Activated naive CD4-positive, alpha-beta T cell treated with anti-CD3 and anti-CD28 coated beads, Interleukin-2, amount 10 ng/mL, durations not matched to agents 7 days and 5 days (primary cell): ENCODE measurements at regions not wholly inside any gene's neighbourhood (a gene's known extent, or its start where the extent isn't known, plus 50 kb on each side); places are given as distances from the start of the nearest gene placed in this dataset.
"Not testable (repeated sequence)": the region's sequence is repeated elsewhere in the genome, so short reads cannot be mapped to it uniquely, and the experiment has no call there.

Experiments
- CTCF ChIA-PET: fragments of 350-600 bp; sonication (Branson Sonifier 250); formaldehyde crosslinking; loops from one replicate; lab custom pipeline; 2021; ENCODE audit warnings: antibody characterized with exemption; lab: Charles Lee
- DNase-seq: peaks from one replicate; pipeline ENCODE4 v3.0.0-alpha.2; 2020
- H3K27ac Mint-ChIP-seq: one replicate; pipeline ENCODE4 v1.8.0; 2021; ENCODE audit warnings: mild to moderate bottlenecking, moderate library complexity, mixed read lengths
- H3K27me3 Mint-ChIP-seq: one replicate; pipeline ENCODE4 v1.8.0; 2021; ENCODE audit warnings: mild to moderate bottlenecking, mixed read lengths
- H3K36me3 Mint-ChIP-seq: one replicate; pipeline ENCODE4 v1.8.0; 2021; ENCODE audit warnings: mixed read lengths
- H3K4me1 Mint-ChIP-seq: one replicate; pipeline ENCODE4 v1.8.0; 2021; ENCODE audit warnings: mixed read lengths
- H3K4me3 Mint-ChIP-seq: one replicate; pipeline ENCODE4 v1.8.0; 2021; ENCODE audit warnings: mild to moderate bottlenecking, moderate library complexity, mixed read lengths
- H3K9me3 Mint-ChIP-seq: one replicate; pipeline ENCODE4 v1.8.0; 2021; ENCODE audit warnings: mixed read lengths

DNA sequence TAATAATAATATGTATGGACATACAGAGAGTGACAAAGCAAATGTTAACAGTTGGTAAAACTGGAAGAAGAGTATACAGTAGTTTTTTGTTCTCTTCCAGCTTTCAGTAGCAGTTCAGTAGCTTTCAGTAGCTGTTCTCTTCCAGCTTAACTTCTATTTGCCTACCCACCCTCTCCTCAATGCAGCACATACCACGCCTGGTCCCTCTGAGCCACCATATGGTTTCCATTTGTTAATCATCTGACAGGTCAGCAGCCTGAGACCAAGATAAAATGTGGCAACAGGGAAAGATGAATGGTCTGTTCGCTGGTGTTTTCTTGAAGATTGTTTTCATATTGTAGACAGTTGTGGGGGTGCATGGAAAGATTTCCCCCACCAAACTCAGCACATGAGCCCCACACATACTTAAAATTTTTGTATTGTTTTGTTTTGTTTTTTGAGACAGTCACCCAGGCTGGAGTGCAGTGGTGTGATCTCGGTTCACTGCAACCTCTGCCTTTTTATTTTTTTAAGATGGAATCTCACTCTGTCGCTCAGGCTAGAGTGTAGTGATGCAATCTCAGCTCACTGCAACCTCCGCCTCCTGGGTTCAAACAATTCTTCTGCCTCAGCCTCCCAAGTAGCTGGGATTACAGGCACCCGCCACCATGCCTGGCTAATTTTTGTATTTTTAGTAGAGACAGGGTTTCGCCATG, 56.8 kb downstream of the ATP6V0E2 start:
- H3K4me1 Mint-ChIP-seq, H3K27ac Mint-ChIP-seq, DNase-seq, H3K9me3 Mint-ChIP-seq, H3K4me3 Mint-ChIP-seq, CTCF ChIA-PET, H3K27me3 Mint-ChIP-seq, H3K36me3 Mint-ChIP-seq: not testable (repeated sequence)

DNA sequence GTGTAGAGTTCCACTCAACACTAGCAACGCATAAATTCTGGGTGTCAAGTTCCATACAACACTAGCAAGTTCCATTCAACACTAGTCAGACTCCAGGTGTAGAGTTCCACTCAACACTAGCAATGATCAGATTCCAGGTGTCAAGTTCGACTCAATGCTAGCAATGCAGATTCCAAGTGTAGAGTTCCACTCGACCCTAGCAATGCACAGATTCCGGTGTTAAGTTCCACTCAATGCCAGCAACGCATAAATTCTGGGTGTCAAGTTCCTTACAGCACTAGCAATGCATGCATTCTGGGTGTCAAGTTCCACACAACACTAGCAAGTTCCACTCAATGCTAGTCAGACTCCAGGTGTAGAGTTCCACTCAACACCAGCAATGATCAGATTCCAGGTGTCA, 60.0 kb downstream of the ATP6V0E2 start:
- H3K4me1 Mint-ChIP-seq, H3K4me3 Mint-ChIP-seq, H3K36me3 Mint-ChIP-seq, H3K27me3 Mint-ChIP-seq, H3K27ac Mint-ChIP-seq, H3K9me3 Mint-ChIP-seq, DNase-seq, CTCF ChIA-PET: not testable (repeated sequence)

DNA sequence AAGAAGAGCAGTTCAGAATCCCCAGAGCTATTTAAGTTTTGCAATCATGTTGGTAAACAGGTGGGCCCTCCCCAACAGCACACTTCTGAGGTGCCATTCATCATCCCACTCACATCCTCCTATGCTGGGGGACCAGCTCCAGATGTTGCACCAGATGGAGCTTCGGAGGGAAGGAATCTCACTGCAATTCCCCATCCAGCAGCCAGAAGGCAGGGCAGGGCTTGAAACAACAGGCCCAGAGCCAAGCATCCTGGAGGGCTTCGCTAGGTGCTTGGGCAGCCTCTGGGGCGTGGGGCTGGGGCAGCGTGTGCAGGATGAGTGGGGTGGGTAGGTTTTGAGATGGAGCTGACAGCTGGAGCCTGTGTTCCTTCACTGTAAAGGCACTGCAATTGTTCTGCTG, 73.6 kb downstream of the ATP6V0E2 start:
- H3K27me3 Mint-ChIP-seq, DNase-seq, H3K9me3 Mint-ChIP-seq, H3K27ac Mint-ChIP-seq, H3K4me3 Mint-ChIP-seq, H3K36me3 Mint-ChIP-seq, CTCF ChIA-PET: not testable (repeated sequence)
- H3K4me1 Mint-ChIP-seq, result peaks cover 16% of the 10 kb centered on the region

DNA sequence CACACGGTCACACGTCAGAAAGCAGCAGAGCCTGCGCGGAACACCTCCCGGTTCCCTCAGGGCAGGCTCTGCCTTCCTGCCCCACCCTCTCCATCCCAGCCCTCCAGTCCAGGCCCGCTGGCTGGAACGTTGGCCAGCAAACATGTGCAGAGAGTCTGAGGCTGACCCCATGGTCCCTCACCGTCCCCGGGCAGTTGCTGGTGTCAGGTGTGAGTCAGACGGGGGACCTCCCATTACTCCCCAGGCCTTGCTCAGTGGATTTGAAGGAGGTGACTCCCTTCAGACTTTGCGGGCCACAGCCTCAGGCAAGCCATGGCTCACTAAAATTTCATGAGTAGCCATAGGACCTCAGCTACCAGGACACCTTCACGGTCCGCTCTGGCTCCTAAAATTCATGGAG, 74.7 kb downstream of the ATP6V0E2 start:
- H3K27me3 Mint-ChIP-seq, CTCF ChIA-PET, H3K36me3 Mint-ChIP-seq: not testable (repeated sequence)

DNA sequence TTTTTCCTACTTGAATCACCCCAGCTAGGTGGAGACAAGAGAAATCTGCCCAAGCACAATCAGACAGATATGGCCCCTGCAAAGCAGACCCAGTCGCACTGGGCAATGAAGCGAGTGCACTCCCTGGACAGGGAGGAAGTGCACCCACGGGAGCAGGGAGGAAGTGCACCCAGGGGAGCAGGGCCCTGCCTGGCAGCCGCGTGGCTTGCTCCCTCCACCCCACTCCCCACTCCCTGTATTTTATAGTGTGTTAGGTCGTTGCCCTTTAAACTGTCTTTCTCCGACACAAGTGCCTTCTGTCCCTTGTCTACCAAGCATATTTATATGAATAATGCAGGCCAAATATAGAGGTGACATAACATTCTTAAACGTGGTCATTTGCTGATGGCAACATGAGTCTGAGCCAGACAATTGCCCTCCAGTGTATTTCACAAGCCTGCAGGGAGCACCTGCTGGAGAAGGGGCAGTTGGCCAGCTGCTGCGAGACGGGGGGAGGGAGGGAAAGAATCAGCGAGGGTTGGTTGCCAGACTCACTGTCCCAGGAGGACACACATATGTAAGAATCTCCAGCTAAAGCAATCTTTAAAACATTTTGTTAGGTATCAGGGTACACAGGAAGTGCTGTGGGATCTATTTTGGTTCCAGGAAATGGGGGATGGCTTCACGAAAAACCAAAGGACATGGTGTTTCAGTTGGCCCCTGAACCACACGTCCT, 76.3 kb downstream of the ATP6V0E2 start:
- peak; percentile 36 for DNase-seq
- H3K9me3 Mint-ChIP-seq, CTCF ChIA-PET, H3K27me3 Mint-ChIP-seq, H3K36me3 Mint-ChIP-seq, H3K4me3 Mint-ChIP-seq: not testable (repeated sequence)
- peaks cover 16% of the 10 kb centered on the region for H3K4me1 Mint-ChIP-seq
- peak overlapping the region; percentile 89 for H3K27ac Mint-ChIP-seq

More for the DNA sequence above, 74.7 kb downstream of the ATP6V0E2 start:
- not testable (repeated sequence) for H3K27ac Mint-ChIP-seq, H3K9me3 Mint-ChIP-seq, DNase-seq, H3K4me3 Mint-ChIP-seq
- H3K4me1 Mint-ChIP-seq, result peaks cover 16% of the 10 kb centered on the region

DNA sequence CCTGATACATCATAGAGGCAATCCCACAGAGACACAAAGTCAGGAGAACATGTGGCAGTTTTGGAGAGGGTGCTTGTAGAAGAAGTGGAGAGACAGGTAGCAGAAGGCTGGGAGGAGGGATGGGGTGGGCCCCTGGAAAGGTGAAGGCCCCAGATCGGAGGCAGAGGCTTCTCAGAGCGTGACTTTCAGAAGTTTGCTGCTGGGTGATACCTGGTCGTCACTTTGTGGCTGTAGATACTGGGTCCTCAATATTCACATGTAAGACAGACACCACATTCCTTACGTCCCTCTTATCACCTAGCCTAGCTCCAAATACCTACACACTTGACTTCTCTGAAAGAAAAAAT, 76.8 kb downstream of the ATP6V0E2 start:
- H3K4me3 Mint-ChIP-seq, H3K27me3 Mint-ChIP-seq, H3K9me3 Mint-ChIP-seq, DNase-seq, H3K36me3 Mint-ChIP-seq, CTCF ChIA-PET: not testable (repeated sequence)
- Mint-ChIP-seq H3K27ac (peak overlapping the region; percentile 89), H3K4me1 (peaks cover 16% of the 10 kb centered on the region)

DNA sequence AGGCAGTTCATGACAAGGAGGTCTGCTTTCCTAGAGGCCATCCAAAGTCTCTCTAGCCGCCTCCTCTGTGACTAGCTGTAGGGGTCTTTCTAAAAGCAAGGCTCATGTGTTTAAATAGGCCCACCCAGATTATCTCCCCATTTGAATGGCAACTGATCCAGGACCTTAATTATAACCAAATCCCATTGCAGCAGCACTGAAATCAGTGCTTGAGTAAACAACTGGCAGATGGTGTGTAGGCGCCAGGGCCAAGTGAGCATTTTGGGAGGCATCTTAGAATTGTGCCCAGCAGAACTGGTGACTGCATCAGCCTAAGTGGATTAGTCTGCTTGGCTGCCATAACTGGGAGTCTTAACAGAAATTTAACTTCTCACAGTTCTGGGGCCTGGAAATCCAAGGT, 77.8 kb downstream of the ATP6V0E2 start:
- H3K4me3 Mint-ChIP-seq, CTCF ChIA-PET, H3K27me3 Mint-ChIP-seq, DNase-seq, H3K9me3 Mint-ChIP-seq, H3K36me3 Mint-ChIP-seq: not testable (repeated sequence)
- H3K27ac Mint-ChIP-seq, result peak overlapping the region; percentile 14
- peaks cover 16% of the 10 kb centered on the region for H3K4me1 Mint-ChIP-seq

DNA sequence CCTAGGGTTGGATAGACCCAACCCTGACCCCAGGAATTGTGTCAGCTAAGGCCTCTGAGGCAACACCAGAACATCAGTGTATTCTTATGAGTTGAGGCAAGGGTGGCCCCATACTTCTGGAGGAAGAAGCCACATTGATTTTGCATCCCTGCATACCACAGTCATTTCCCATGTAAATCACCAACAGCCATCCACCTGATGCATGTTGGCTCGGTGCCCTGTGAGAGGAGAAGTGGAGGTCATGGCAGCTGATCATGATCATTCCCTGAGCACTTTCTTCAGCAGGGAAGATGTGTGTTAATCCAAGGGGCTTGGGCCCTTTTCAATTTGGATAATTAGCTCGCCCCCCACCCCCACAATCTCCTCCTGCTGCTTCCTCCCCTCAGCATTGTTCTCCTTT, 85.1 kb downstream of the ATP6V0E2 start:
- H3K27ac Mint-ChIP-seq, H3K27me3 Mint-ChIP-seq, H3K4me3 Mint-ChIP-seq, CTCF ChIA-PET, DNase-seq: not testable (repeated sequence)
- Mint-ChIP-seq H3K36me3 (peaks cover 10% of the 10 kb centered on the region), H3K9me3 (peaks cover 21% of the 10 kb centered on the region), H3K4me1 (peaks cover 23% of the 10 kb centered on the region)

DNA sequence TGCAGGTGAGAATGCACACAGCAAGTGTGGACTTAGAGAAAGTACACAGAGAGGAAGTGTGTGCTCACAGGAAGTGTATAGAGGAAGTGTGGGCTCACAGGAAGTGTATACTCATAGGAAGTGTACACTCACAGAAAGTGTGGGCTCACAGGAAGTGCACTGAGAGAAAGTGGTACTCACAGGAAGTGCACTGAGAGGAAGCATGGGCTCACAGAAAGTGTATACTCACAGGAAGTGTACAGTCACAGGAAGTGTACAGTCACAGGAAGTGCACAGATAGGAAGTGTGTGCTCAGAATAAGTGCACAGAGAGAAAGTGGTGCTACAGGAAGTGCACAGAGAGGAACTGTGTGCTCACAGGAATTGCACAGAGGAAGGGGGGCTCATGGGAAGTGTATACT, 87.1 kb downstream of the ATP6V0E2 start:
- Mint-ChIP-seq H3K27ac (peak overlapping the region; percentile 84), H3K36me3 (peaks cover 10% of the 10 kb centered on the region), H3K4me1 (peaks cover 23% of the 10 kb centered on the region), H3K9me3 (peaks cover 25% of the 10 kb centered on the region)
- H3K27me3 Mint-ChIP-seq, CTCF ChIA-PET, H3K4me3 Mint-ChIP-seq: not testable (repeated sequence)
- peak; percentile 30 for DNase-seq

DNA sequence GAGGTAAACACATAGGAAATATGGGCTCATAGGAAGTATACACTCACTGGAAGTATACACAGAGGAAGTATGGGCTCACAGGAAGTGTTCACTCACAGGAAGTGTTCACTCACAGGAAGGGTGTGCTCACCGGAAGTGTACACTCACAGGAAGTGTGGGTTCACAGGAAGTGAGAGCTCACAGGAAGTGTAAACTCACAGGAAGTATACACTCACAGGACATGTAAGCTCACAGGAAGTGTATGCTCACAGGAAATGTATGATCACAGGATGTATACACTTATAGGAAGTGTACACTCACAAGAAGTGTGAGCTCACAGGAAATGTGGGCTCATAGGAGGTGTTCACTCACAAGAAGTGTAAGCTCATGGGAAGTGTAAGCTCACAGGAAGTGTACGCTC, 88.1 kb downstream of the ATP6V0E2 start:
- H3K27me3 Mint-ChIP-seq, H3K4me3 Mint-ChIP-seq, CTCF ChIA-PET: not testable (repeated sequence)
- peaks cover 23% of the 10 kb centered on the region for H3K4me1 Mint-ChIP-seq
- H3K27ac Mint-ChIP-seq, result peak overlapping the region; percentile 84
- H3K9me3 Mint-ChIP-seq, result peaks cover 25% of the 10 kb centered on the region
- H3K36me3 Mint-ChIP-seq, result peaks cover 10% of the 10 kb centered on the region
- DNase-seq, result peak; percentile 35

DNA sequence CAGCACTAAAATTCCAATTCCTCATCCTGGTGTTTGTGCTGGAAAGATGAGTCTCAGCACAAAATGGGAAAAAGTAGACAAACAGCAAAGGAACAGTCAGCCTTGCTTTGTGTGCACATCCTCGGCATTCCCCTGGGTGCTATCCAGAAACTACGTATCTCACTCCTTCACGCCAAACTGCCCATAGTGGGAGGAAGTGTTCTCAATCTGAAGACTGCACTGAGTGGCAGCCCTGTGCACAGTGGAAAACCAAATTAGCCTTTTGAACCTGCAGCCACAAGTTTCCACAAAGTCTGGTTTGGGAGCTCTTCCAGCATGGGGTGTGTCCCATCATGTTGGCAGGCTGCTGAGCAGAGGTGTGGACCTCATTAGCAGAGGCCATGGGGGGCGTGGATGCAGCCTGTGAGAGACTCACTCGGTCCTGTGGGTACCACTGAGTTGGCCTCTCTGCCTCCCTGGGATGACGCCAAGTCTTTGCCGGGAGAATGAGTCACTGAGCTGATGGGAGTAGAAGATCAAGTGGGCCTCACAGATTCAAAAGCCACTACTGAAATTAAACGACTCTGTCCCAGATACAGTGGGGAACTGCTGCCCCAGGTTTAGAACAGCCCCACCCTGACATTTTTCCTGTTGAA, 89.0 kb downstream of the ATP6V0E2 start:
- DNase-seq, H3K27me3 Mint-ChIP-seq, CTCF ChIA-PET, H3K4me3 Mint-ChIP-seq: not testable (repeated sequence)
- Mint-ChIP-seq H3K4me1 (peaks cover 23% of the 10 kb centered on the region), H3K36me3 (peaks cover 10% of the 10 kb centered on the region), H3K27ac (peak overlapping the region; percentile 76), H3K9me3 (peaks cover 25% of the 10 kb centered on the region)

DNA sequence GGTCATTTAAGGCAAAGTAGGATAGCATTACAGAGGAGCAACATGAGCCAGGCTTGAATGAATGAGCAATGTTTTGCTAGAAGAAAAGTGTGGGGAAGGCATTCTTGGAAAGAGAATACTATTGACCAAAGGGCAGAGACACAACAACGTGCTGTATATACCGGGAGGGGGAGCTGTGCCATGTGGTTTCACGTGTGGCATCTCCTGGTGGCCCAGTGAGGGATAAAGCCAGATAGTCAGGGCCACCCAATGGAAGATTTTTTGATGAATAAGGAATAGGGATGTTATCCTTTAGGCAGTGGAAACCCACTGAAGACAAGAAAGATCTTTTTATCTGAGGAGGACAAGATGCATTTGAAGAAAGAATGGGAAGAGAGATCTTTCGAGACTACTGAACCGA, 90.2 kb downstream of the ATP6V0E2 start:
- peaks cover 23% of the 10 kb centered on the region for H3K4me1 Mint-ChIP-seq
- H3K4me3 Mint-ChIP-seq, H3K27me3 Mint-ChIP-seq, H3K27ac Mint-ChIP-seq, H3K36me3 Mint-ChIP-seq, CTCF ChIA-PET, DNase-seq: not testable (repeated sequence)
- peaks cover 23% of the 10 kb centered on the region for H3K9me3 Mint-ChIP-seq

DNA sequence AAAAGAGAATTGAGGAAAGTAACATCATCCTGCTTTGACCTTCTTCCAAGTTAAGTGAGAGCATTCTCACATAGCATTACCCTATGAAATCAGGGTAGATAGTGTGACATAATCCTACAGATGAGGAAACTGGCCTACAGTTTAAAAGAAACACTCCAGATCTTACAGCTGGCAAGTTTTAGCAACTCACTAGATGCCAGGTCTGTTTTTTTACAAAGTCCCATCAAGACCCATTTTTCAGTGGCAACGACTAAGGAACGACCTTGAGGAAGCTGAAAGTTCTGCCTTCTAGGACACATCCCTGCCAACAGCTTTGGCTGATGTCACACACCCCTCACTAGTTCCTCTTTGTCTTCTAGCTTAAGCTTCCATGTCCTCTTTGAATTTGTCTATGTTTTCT, 92.7 kb downstream of the ATP6V0E2 start:
- CTCF ChIA-PET, H3K27ac Mint-ChIP-seq, DNase-seq, H3K36me3 Mint-ChIP-seq, H3K4me3 Mint-ChIP-seq, H3K27me3 Mint-ChIP-seq: not testable (repeated sequence)
- H3K4me1 Mint-ChIP-seq, result peaks cover 12% of the 10 kb centered on the region
- peaks cover 15% of the 10 kb centered on the region for H3K9me3 Mint-ChIP-seq

DNA sequence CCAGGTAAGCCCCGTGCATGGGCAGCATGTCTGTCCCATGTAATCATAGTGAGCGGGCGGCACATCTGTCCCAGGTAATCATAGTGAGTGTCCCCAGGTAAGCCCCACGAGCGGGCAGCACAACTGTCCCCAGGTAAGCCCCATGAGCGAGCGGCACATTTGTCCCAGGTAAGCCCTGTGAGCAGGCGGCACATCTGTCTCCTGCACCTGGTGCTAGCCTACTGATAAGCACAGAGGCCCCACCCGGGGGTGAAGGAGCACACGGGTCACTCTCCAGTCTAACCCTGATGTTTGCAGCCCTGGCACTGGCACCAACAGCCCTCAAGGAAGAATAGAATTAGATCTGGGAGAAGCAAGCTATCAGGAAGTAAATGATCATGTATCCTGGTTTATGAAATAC, 99.2 kb downstream of the ATP6V0E2 start:
- H3K9me3 Mint-ChIP-seq, H3K36me3 Mint-ChIP-seq, H3K4me3 Mint-ChIP-seq, DNase-seq, CTCF ChIA-PET, H3K27ac Mint-ChIP-seq, H3K4me1 Mint-ChIP-seq: not testable (repeated sequence)
- H3K27me3 Mint-ChIP-seq, result peaks cover 14% of the 10 kb centered on the region

DNA sequence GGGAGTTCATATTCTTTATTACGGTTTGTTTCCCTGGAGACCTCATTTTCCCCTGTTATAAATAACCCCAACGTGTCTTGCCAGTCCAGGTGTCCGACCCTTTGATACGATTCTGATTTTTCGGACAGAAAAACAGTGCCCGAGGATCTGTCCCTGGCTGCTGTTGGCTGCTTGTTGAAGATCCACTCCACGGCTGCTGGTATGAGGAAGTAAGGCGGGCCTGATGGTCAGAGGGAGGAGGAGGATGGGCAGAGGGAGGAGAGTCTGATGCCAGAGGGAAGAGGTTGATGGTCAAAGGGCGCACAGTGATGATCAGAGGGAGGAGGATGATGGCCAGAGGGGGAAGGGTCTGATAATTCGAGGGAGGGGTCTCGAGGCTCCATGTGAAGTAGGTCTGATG, 99.9 kb downstream of the ATP6V0E2 start:
- H3K36me3 Mint-ChIP-seq, H3K4me1 Mint-ChIP-seq, H3K27ac Mint-ChIP-seq, CTCF ChIA-PET, H3K4me3 Mint-ChIP-seq, DNase-seq, H3K9me3 Mint-ChIP-seq: not testable (repeated sequence)
- H3K27me3 Mint-ChIP-seq, result peaks cover 16% of the 10 kb centered on the region
